Vagina (tissue), 2 donors: ENCODE measurements at regions not wholly inside any gene's neighbourhood (a gene's known extent, or its start where the extent isn't known, plus 50 kb on each side); places are given as distances from the start of the nearest gene placed in this dataset.

ENCODE experiments used
- DNase-seq, 2 donors: peaks; one replicate each; pipeline ENCODE4 v3.0.0-alpha.2; 2017; ENCODE audit errors: extremely low spot score in 2 of 2
- H3K27ac ChIP-seq: fragments of 200-600 bp; sonication (generic); one replicate; pipeline ENCODE4 v1.5.1; 2019
- H3K27me3 ChIP-seq: fragments of 200-600 bp; sonication (generic); one replicate; pipeline ENCODE4 v1.5.1; 2019
- H3K36me3 ChIP-seq, 2 donors: fragments of 200-600 bp; sonication (generic); one replicate each; pipeline ENCODE4 v1.5.1; 2017 to 2019
- H3K4me1 ChIP-seq: fragments of 200-600 bp; sonication (generic); one replicate; pipeline ENCODE4 v1.5.1; 2019
- H3K4me3 ChIP-seq, 2 donors: fragments of 200-600 bp; sonication (generic); 1 replicate in 1 of 2; 2 replicates in 1 of 2; pipeline ENCODE4 v1.5.1; 2016 to 2019
- H3K9me3 ChIP-seq: fragments of 200-600 bp; sonication (generic); one replicate; pipeline ENCODE4 v1.5.1; 2019
- CTCF ChIP-seq, 3 experiments: fragments of 450-650 bp in 2 of 3; fragments of 200-600 bp in 1 of 3; sonication (generic) in 1 of 3; IDR thresholded peaks; one replicate each; pipeline ENCODE4 v1.5.1; 2017 to 2019; ENCODE audit warnings: antibody characterized with exemption in 3 of 3, mild to moderate bottlenecking in 2 of 3, moderate library complexity in 2 of 3
- POLR2A ChIP-seq, 2 donors: fragments of 450-650 bp; IDR thresholded peaks; one replicate each; pipeline ENCODE4 v1.6.1; 2017; ENCODE audit warnings: antibody characterized with exemption in 2 of 2, mild to moderate bottlenecking in 2 of 2, moderate library complexity in 2 of 2
- POLR2AphosphoS5 ChIP-seq, 2 donors: sonication (generic); formaldehyde crosslinking; IDR thresholded peaks; one replicate each; pipeline ENCODE4 v1.9.0; 2017; ENCODE audit warnings: antibody characterized with exemption in 2 of 2, mild to moderate bottlenecking in 2 of 2, low read depth in 1 of 2; ENCODE audit not compliant: insufficient read depth in 1 of 2
- intact Hi-C: fragments of 100-400 bp; cut with DNase I; formaldehyde crosslinking; loops from one replicate; pipeline ENCODE4 v1.15.1; 2023

DNA sequence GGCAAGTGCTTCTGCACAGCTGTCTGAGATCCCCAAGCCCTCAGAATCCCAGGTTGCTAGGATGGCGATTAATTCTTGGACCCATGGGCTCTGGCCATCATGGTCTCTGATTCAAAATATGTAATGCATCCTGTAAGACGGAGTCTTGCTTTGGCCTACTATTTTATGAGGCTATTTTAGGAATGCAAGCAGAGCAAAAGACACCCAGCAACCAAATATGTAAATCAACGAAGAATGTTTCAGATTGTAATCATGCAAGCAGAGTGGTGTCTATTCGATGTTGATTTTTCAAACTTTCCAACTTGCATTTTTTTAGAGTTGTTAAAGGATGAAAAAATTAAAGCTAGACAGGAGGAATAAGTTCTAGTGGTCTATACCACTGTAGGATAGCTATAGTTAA lies 154.8 kb downstream of the COL6A3 start:
- no peak overlapping the region for H3K4me3 ChIP-seq
- H3K4me1 ChIP-seq, result peaks cover 29% of the 10 kb centered on the region
- H3K36me3 ChIP-seq, result no peaks in the 10 kb centered on the region
- no peak for DNase-seq
- no peaks in the 10 kb centered on the region for H3K9me3 ChIP-seq
- H3K27ac ChIP-seq, result peak overlapping the region; percentile 89
- intact Hi-C loops, result loop anchor here (10.0 kb wide), 1 partner anchor 74 kb away; no protein-coding TSS in a partner anchor
- TF ChIP-seq CTCF (IDR thresholded peaks at IDR 0.05), result no peak
- TF ChIP-seq POLR2A (IDR thresholded peaks at IDR 0.05), result no peak
- TF ChIP-seq POLR2AphosphoS5 (IDR thresholded peaks at IDR 0.05; ENCODE audit: insufficient read depth in 1 of 2, low read depth in 1 of 2), result no peak
- H3K27me3 ChIP-seq, result no peaks in the 10 kb centered on the region

GRCh38 chr2:237260039-237260620 lies 153.8 kb downstream of the COL6A3 start:
- H3K4me1 ChIP-seq, result peaks cover 28% of the 10 kb centered on the region
- H3K4me3 ChIP-seq, result no peak overlapping the region
- no peak for DNase-seq
- H3K36me3 ChIP-seq, result no peaks in the 10 kb centered on the region
- intact Hi-C loops, result no loop called here
- H3K27me3 ChIP-seq, result no peaks in the 10 kb centered on the region
- no peak overlapping the region for H3K27ac ChIP-seq
- TF ChIP-seq CTCF (IDR thresholded peaks at IDR 0.05), result no peak
- no peaks in the 10 kb centered on the region for H3K9me3 ChIP-seq

- H3K4me3 ChIP-seq, result no peak overlapping the region
- no peak for TF ChIP-seq CTCF (IDR thresholded peaks at IDR 0.05)
- TF ChIP-seq POLR2AphosphoS5 (IDR thresholded peaks at IDR 0.05; ENCODE audit: insufficient read depth in 1 of 2, low read depth in 1 of 2), result no peak
- TF ChIP-seq POLR2A (IDR thresholded peaks at IDR 0.05), result no peak
- intact Hi-C loops, result no loop called here
- H3K4me1 ChIP-seq, result peaks cover 28% of the 10 kb centered on the region
- H3K27ac ChIP-seq, result no peak overlapping the region
- H3K36me3 ChIP-seq, result no peaks in the 10 kb centered on the region
- no peak for DNase-seq
- no peaks in the 10 kb centered on the region for H3K27me3 ChIP-seq
- no peaks in the 10 kb centered on the region for H3K9me3 ChIP-seq
Measured at GRCh38 chr2:237260686-237261085, 153.3 kb downstream of the COL6A3 start.

- no peak for TF ChIP-seq POLR2A (IDR thresholded peaks at IDR 0.05)
- no peak for TF ChIP-seq CTCF (IDR thresholded peaks at IDR 0.05)
- TF ChIP-seq POLR2AphosphoS5 (IDR thresholded peaks at IDR 0.05; ENCODE audit: insufficient read depth in 1 of 2, low read depth in 1 of 2), result no peak
- Histone ChIP-seq H3K27me3 (no peaks in the 10 kb centered on the region), H3K4me3 (no peak overlapping the region), H3K27ac (no peak overlapping the region), H3K9me3 (no peaks in the 10 kb centered on the region), H3K4me1 (peaks cover 22% of the 10 kb centered on the region), H3K36me3 (no peaks in the 10 kb centered on the region)
- no peak for DNase-seq
- intact Hi-C loops, result no loop called here
Measured at GRCh38 chr2:237261327-237261726, 152.6 kb downstream of the COL6A3 start.

- Histone ChIP-seq H3K9me3 (no peaks in the 10 kb centered on the region), H3K4me3 (no peak overlapping the region), H3K27ac (peak overlapping the region; percentile 28), H3K36me3 (no peaks in the 10 kb centered on the region), H3K4me1 (peaks cover 11% of the 10 kb centered on the region), H3K27me3 (no peaks in the 10 kb centered on the region)
- TF ChIP-seq POLR2A (IDR thresholded peaks at IDR 0.05) (no peak), CTCF (IDR thresholded peaks at IDR 0.05) (no peak), POLR2AphosphoS5 (IDR thresholded peaks at IDR 0.05; ENCODE audit: insufficient read depth in 1 of 2, low read depth in 1 of 2) (peak in 1 of 2 donors; percentile 34)
- no peak for DNase-seq
- intact Hi-C loops, result no loop called here
Measured at GRCh38 chr2:237262838-237263771, 150.9 kb downstream of the COL6A3 start.
